PC-9 (cell line): ENCODE measurements at regions not wholly inside any gene's neighbourhood (a gene's known extent, or its start where the extent isn't known, plus 50 kb on each side); places are given as distances from the start of the nearest gene placed in this dataset.

Source experiments
- EZH2 ChIP-seq: fragments of 200-600 bp; sonication (generic); IDR thresholded peaks from 2 replicates; pipeline ENCODE4 v1.8.0; 2017; ENCODE audit warnings: antibody characterized with exemption, low read depth
- TF ChIP-seq, protein P1 (sequence below): fragments of 200-600 bp; sonication (generic); conservative IDR thresholded peaks from 2 replicates; pipeline ENCODE4 v1.6.1; 2017; ENCODE audit warnings: mixed run types, antibody characterized with exemption, mild to moderate bottlenecking, moderate library complexity

DNA sequence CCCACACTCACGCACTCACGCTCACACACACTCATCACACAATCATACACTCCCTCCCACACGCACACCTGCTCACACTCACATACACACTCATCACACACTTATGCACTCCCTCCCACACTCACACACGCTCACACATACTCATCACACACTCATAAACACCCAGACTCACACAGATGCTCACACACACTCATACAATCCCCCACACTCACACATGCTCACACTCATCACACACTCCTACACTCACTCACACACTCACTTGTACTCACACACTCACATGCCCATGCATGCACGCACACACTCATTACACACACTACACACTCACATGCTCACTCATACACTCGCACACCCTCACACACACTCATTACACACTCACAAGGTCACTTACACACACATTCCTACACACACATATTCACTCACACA lies 131.1 kb upstream of the PDE10A start:
- TF ChIP-seq, protein P1, sequence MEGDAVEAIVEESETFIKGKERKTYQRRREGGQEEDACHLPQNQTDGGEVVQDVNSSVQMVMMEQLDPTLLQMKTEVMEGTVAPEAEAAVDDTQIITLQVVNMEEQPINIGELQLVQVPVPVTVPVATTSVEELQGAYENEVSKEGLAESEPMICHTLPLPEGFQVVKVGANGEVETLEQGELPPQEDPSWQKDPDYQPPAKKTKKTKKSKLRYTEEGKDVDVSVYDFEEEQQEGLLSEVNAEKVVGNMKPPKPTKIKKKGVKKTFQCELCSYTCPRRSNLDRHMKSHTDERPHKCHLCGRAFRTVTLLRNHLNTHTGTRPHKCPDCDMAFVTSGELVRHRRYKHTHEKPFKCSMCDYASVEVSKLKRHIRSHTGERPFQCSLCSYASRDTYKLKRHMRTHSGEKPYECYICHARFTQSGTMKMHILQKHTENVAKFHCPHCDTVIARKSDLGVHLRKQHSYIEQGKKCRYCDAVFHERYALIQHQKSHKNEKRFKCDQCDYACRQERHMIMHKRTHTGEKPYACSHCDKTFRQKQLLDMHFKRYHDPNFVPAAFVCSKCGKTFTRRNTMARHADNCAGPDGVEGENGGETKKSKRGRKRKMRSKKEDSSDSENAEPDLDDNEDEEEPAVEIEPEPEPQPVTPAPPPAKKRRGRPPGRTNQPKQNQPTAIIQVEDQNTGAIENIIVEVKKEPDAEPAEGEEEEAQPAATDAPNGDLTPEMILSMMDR, result no peak
- TF ChIP-seq EZH2, result no peak
